A549 (cell line): ENCODE measurements at regions not wholly inside any gene's neighbourhood (a gene's known extent, or its start where the extent isn't known, plus 50 kb on each side); places are given as distances from the start of the nearest gene placed in this dataset.

Experiments
- ATAC-seq, 2 experiments: fragments of 200-7000 bp in 1 of 2; fragments of >200 bp in 1 of 2; cut with Nextera tagmentation in 1 of 2; cut with Tn5 transposase in 1 of 2; 3 replicates each; pipeline versions ENCODE4 v1.8.0 to v1.9.1; 2018 to 2020; ENCODE audit warnings: mild to moderate bottlenecking in 1 of 2, moderate library complexity in 1 of 2
- CTCF ChIA-PET: fragments of 300-600 bp; sonication (Branson Sonifier 250); formaldehyde crosslinking; extraction: SDS; loops from one replicate; lab custom pipeline; 2021; ENCODE audit warnings: antibody characterized with exemption, inconsistent platforms; lab: Yijun Ruan, JAX
- POLR2A ChIA-PET: fragments of 350-600 bp; formaldehyde crosslinking; extraction: SDS; loops from one replicate; lab custom pipeline; 2021; ENCODE audit warnings: antibody characterized with exemption, inconsistent platforms; lab: Yijun Ruan, JAX
- DNase-seq, 2 experiments: peaks; one replicate each; pipeline versions ENCODE4 v3.0.0 to v3.0.0-alpha.2; 2011 to 2016; ENCODE audit warnings: low read depth in 1 of 2, low spot score in 1 of 2
- FAIRE-seq: peaks from 2 replicates; lab custom pipeline; 2011; peaks lifted over from hg19 to GRCh38; lab: Jason Lieb, UNC
- H3K27ac ChIP-seq, 2 experiments: fragments of >200 bp; sonication (Bioruptor Twin); formaldehyde crosslinking; 3 replicates each; pipeline ENCODE4 v1.5.1; 2016 to 2017
- H3K4me1 ChIP-seq: fragments of >200 bp; sonication (Bioruptor Twin); formaldehyde crosslinking; 3 replicates; pipeline ENCODE4 v1.6.1; 2016
- H3K4me2 ChIP-seq: fragments of >200 bp; sonication (Bioruptor Twin); formaldehyde crosslinking; 3 replicates; pipeline ENCODE4 v1.6.1; 2016
- H3K4me3 ChIP-seq: fragments of >200 bp; sonication (Bioruptor Twin); formaldehyde crosslinking; 3 replicates; pipeline ENCODE4 v1.5.1; 2016
- H3K9me3 ChIP-seq: fragments of >200 bp; sonication (Bioruptor Twin); formaldehyde crosslinking; 3 replicates; pipeline ENCODE4 v1.6.1; 2016
- CEBPB ChIP-seq, 2 experiments: fragments of >200 bp in 1 of 2; sonication (Bioruptor Twin) in 1 of 2; formaldehyde crosslinking in 1 of 2; IDR thresholded peaks; 2 replicates each; pipeline ENCODE4 v1.6.1; 2012 to 2016
- CHD2 ChIP-seq: fragments of 150-350 bp; IDR thresholded peaks from 2 replicates; pipeline ENCODE4 v1.6.1; 2014; ENCODE audit warnings: low read length; ENCODE audit not compliant: partially characterized antibody
- CHD4 ChIP-seq: fragments of 200-600 bp; sonication (generic); IDR thresholded peaks from 2 replicates; pipeline ENCODE4 v1.6.1; 2016; ENCODE audit warnings: antibody characterized with exemption, mild to moderate bottlenecking, borderline replicate concordance
- HOXA7 ChIP-seq: fragments of 250-450 bp; sonication (Bioruptor Pico); IDR thresholded peaks from 2 replicates; pipeline ENCODE4 v1.5.0; 2020; ENCODE audit warnings: mild to moderate bottlenecking, moderate library complexity
- JUN ChIP-seq, 2 experiments: fragments of >200 bp; sonication (Bioruptor Twin); formaldehyde crosslinking; IDR thresholded peaks; 2 replicates in 1 of 2; 3 replicates in 1 of 2; pipeline ENCODE4 v1.6.1; 2016 to 2017
- KDM5A ChIP-seq: fragments of 200-600 bp; sonication (generic); IDR thresholded peaks from 2 replicates; pipeline ENCODE4 v1.6.1; 2016; ENCODE audit warnings: antibody characterized with exemption, mild to moderate bottlenecking
- MAFK ChIP-seq: fragments of 450-650 bp; IDR thresholded peaks from 2 replicates; pipeline ENCODE4 v1.6.1; 2014; ENCODE audit not compliant: partially characterized antibody
- RNF2 ChIP-seq: fragments of 200-600 bp; sonication (generic); IDR thresholded peaks from 2 replicates; pipeline ENCODE4 v1.6.1; 2016; ENCODE audit warnings: low read depth, mild to moderate bottlenecking, antibody characterized with exemption, moderate library complexity, borderline replicate concordance
- SREBF2 ChIP-seq: fragments of 450-650 bp; IDR thresholded peaks from 2 replicates; pipeline ENCODE4 v1.6.1; 2014; ENCODE audit warnings: mild to moderate bottlenecking, moderate library complexity
- ZFP36 ChIP-seq: fragments of 450-650 bp; IDR thresholded peaks from 2 replicates; pipeline ENCODE4 v1.6.1; 2014; ENCODE audit warnings: borderline replicate concordance; ENCODE audit not compliant: partially characterized antibody
- ZSCAN20 ChIP-seq: fragments of 250-450 bp; sonication (Bioruptor Pico); IDR thresholded peaks from 2 replicates; pipeline ENCODE4 v1.8.0; 2022; ENCODE audit warnings: mild to moderate bottlenecking, moderate library complexity
- WGBS: methylation state at CpG from one replicate; pipeline ENCODE4 v1.1.6; 2017; ENCODE audit errors: missing lambda C conversion rate; 5-methylcytosine and 5-hydroxymethylcytosine counted together
- TF ChIP-seq, protein P1 (sequence below): fragments of >200 bp; sonication (Bioruptor Twin); formaldehyde crosslinking; IDR thresholded peaks from 3 replicates; pipeline ENCODE4 v1.6.1; 2016
- TF ChIP-seq, protein P2 (sequence below): fragments of 250-450 bp; sonication (Bioruptor Pico); IDR thresholded peaks from 2 replicates; pipeline ENCODE4 v1.5.0; 2021; ENCODE audit warnings: mild to moderate bottlenecking, moderate library complexity, borderline replicate concordance
- TF ChIP-seq, protein P3 (sequence below): IDR thresholded peaks from 2 replicates; pipeline ENCODE4 v1.6.1; 2012
- TF ChIP-seq, protein P4 (sequence below): fragments of >200 bp; sonication (Bioruptor Twin); formaldehyde crosslinking; IDR thresholded peaks from 2 replicates; pipeline ENCODE4 v1.6.1; 2016

DNA sequence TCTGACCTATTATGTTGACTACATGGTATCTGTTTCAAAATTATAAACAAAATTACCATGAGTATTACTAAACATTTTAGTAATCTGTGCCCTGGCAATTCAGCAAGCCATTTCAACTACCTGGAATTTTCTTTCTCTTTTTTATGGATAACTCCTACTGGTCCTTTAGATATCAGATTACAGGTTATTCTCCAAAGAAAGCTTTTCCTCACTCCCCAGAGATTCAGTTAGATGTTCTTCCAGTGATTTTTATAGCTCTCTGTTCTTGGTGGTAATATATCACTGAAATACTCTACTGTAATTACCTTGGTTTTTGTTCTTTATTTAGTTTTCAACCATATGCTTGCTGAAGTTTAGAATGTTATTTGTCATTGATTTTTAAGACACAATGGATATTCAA lies 930.2 kb upstream of the FOXG1 start:
- Histone ChIP-seq H3K4me1 (no peaks in the 10 kb centered on the region), H3K4me2 (no peak overlapping the region), H3K4me3 (no peak overlapping the region), H3K27ac (no peak overlapping the region), H3K9me3 (no peaks in the 10 kb centered on the region)
- CTCF ChIA-PET = no interaction called here
- no peak for DNase-seq
- FAIRE-seq = no peak
- POLR2A ChIA-PET = no interaction called here
- no peak for ATAC-seq
- TF ChIP-seq ZFP36 (no peak), CHD2 (no peak), RNF2 (no peak), ZSCAN20 (CRISPR knock-in tag) (no peak), CHD4 (no peak), MAFK (no peak)
- TF ChIP-seq, protein P1, sequence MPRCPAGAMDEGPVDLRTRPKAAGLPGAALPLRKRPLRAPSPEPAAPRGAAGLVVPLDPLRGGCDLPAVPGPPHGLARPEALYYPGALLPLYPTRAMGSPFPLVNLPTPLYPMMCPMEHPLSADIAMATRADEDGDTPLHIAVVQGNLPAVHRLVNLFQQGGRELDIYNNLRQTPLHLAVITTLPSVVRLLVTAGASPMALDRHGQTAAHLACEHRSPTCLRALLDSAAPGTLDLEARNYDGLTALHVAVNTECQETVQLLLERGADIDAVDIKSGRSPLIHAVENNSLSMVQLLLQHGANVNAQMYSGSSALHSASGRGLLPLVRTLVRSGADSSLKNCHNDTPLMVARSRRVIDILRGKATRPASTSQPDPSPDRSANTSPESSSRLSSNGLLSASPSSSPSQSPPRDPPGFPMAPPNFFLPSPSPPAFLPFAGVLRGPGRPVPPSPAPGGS = no peak
- TF ChIP-seq, protein P2, sequence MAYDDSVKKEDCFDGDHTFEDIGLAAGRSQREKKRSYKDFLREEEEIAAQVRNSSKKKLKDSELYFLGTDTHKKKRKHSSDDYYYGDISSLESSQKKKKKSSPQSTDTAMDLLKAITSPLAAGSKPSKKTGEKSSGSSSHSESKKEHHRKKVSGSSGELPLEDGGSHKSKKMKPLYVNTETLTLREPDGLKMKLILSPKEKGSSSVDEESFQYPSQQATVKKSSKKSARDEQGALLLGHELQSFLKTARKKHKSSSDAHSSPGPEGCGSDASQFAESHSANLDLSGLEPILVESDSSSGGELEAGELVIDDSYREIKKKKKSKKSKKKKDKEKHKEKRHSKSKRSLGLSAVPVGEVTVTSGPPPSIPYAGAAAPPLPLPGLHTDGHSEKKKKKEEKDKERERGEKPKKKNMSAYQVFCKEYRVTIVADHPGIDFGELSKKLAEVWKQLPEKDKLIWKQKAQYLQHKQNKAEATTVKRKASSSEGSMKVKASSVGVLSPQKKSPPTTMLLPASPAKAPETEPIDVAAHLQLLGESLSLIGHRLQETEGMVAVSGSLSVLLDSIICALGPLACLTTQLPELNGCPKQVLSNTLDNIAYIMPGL = no peak
- TF ChIP-seq, protein P3, sequence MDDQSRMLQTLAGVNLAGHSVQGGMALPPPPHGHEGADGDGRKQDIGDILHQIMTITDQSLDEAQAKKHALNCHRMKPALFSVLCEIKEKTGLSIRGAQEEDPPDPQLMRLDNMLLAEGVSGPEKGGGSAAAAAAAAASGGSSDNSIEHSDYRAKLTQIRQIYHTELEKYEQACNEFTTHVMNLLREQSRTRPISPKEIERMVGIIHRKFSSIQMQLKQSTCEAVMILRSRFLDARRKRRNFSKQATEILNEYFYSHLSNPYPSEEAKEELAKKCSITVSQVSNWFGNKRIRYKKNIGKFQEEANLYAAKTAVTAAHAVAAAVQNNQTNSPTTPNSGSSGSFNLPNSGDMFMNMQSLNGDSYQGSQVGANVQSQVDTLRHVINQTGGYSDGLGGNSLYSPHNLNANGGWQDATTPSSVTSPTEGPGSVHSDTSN = no peak
- TF ChIP-seq, all 56 proteins: peak for 0

DNA sequence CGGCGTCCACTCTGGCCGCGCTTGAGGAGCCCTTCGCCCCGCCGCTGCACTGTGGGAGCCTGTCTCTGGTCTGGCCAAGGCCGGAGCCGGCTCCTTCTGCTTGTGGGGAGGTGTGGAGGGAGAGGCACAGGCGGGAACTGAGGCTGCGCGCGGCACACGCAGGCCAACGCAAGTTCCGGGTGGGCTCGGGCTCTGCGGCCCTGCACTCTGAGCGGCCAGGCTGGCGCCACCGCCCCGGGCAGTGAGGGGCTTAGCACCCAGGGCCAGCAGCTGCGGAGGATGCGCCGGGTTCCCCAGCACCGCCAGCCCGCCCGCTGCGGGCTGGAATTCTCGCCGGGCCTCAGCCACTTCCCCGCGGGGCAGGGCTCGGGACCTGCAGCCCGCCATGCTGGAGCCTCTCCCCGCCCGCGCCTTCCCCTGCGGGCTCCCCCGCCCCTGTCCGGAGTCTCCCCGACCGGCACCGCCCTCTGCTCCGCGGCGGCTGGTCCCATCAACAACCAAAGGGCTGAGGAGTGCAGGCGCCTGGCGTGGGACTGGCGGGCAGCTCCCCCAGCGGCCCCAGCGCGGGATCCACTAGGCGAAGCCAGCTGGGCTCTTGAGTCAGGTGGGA lies 921.2 kb upstream of the FOXG1 start:
- no peak overlapping the region for H3K27ac ChIP-seq
- POLR2A ChIA-PET = no interaction called here
- WGBS = 88% methylated on average over 15 of the region's 54 CpGs

DNA sequence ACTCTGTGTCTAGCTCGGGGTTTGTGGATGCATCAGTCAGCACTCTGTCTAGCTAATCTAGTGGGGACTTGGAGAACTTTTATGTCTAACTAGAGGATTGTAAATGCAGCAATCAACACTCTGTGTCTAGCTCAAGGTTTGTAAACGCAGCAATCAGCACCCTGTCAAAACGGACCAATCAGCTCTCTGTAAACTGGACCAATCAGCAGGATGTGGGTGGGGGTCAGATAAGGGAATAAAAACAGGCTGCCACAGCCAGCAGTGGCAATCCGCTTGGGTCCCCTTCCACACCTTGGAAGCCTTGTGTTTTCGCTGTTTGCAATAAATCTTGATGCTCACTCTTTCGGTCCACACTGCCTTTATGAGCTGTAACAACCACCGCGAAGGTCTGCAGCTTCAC lies 920.7 kb upstream of the FOXG1 start:
- FAIRE-seq = no peak
- H3K27ac ChIP-seq = no peak overlapping the region
- H3K4me2 ChIP-seq = no peak overlapping the region
- H3K9me3 ChIP-seq = no peaks in the 10 kb centered on the region
- TF ChIP-seq JUN (IDR thresholded peaks at IDR 0.05) (no peak), ZSCAN20 (CRISPR knock-in tag) (no peak), CEBPB (IDR thresholded peaks at IDR 0.05) (no peak), HOXA7 (CRISPR knock-in tag) (no peak), SREBF2 (no peak)
- TF ChIP-seq, protein P4, sequence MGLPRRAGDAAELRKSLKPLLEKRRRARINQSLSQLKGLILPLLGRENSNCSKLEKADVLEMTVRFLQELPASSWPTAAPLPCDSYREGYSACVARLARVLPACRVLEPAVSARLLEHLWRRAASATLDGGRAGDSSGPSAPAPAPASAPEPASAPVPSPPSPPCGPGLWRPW = no peak
- TF ChIP-seq, protein P3 = no peak
- CTCF ChIA-PET = interaction anchor here (1.1 kb wide), 1 partner anchor 9 kb away, joined by 3 read pairs; no protein-coding TSS in a partner anchor
- POLR2A ChIA-PET = no interaction called here
- no peak overlapping the region for H3K4me3 ChIP-seq
- no peak for ATAC-seq
- no peaks in the 10 kb centered on the region for H3K4me1 ChIP-seq
- 57% methylated on average over 8 of the region's 8 CpGs for WGBS
- DNase-seq = no peak

More for the DNA sequence above, 921.2 kb upstream of the FOXG1 start:
- FAIRE-seq (no peak), ATAC-seq (no peak), DNase-seq (no peak)
- Histone ChIP-seq H3K4me1 (no peaks in the 10 kb centered on the region), H3K4me3 (no peak overlapping the region), H3K4me2 (no peak overlapping the region), H3K9me3 (no peaks in the 10 kb centered on the region)
- CTCF ChIA-PET = interaction anchor here (1.1 kb wide), 1 partner anchor 9 kb away, joined by 3 read pairs; no protein-coding TSS in a partner anchor
- TF ChIP-seq KDM5A = no peak
